HG03558 (cell line): ENCODE measurements at regions not wholly inside any gene's neighbourhood (a gene's known extent, or its start where the extent isn't known, plus 50 kb on each side); places are given as distances from the start of the nearest gene placed in this dataset.
A peak's percentile ranks its signal among the peaks of the same experiment; 100 is the strongest.

Source experiments
- ATAC-seq: cut with Tn5 transposase; IDR thresholded peaks from one replicate; pipeline ENCODE4 v1.9.1; 2021; ENCODE audit warnings: moderate number of reproducible peaks; ENCODE audit not compliant: unreplicated experiment; ENCODE audit errors: extremely low read depth

DNA sequence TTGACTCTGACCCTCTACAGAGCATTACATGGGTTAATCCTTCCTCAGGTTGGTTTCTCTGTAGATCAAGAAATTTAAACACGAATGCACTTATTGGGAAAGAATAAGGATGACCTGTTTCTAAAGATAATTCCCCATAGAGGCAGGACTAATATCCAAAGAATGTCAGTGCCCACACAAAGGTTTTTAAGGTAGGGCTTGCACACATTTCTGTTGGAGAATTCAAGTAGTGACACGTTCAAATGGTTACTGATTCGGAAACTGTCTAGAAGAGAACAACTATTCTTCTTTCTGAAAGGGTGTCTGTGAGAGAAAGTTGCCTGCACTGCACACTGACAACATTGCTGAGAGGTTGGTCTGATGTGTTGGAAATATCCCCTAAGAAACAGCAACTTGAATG is 167.3 kb downstream of the ZNF326 start:
- no peak for ATAC-seq

DNA sequence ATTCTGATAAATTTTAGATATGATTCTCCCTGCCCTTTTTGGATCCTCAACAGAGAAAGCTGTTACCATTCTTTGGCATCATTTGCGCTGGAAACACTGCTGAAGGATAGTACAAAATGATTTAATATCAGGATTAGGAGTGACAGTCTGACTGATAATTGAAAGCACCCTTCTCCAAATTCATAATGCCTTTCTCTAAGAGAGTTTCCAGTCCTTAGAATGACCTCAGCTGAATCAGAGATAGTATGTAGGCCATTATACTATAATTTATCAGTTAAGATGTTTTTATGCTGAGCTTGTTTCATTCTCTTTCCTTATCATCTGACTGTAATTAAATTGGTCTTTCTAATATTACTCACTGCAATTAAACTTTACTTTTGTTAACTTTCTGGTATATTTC is 166.7 kb downstream of the ZNF326 start:
- ATAC-seq = no peak

DNA sequence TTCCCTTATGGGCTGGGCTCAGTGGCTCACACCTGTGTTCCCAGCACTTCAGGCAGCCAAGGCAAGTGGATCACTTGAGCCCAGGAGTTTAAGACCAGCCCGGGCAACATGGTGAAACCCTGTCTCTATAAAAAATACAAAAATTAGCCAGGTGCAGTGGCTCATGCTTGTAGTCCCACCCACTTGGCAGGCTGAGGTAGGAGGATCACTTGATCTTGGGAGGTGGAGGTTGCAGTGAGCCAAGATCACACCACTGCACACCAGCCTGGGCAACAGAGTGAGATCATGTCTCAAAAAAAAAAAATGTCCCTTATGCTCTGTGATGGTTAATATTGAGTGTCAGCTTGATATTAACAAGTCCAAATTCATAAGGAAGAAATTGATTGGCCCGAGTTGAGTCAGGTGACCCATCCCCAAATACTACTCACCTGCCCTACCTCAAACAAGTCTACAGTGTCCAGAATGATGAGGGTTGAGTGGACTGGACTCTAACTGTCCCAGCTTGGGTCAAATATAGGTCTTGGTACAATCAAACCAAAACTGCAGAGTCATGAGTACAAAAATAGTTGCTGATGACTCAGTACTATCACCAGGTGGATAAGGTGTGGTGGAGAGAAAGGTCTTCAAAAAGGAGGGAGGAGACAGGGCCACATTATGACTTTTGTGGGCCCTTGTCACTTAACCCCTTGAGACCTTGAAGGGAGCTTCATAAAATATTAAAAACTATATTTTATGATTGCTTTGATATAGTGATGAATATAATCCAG is 161.0 kb downstream of the ZNF326 start:
- ATAC-seq = no peak

DNA sequence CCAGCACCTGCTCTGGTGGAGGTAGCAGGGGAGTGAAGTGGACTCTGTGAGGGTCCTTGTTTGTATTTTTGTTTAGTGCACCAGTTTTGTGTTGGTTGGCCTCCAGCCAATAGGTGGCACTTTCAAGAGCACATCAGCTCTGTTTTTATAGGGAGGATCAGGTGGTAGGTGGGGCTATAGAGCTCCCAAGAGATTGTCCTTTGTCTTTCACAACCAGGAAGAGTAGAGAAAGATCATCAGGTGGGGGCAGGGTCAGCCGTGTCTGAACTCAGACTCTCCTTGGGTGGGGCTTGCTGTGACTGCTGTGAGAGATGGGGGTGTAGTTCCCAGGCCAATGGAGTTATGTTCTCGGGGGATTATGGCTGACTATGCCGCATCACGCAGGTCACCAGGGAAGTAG is 159.8 kb downstream of the ZNF326 start:
- ATAC-seq = no peak

DNA sequence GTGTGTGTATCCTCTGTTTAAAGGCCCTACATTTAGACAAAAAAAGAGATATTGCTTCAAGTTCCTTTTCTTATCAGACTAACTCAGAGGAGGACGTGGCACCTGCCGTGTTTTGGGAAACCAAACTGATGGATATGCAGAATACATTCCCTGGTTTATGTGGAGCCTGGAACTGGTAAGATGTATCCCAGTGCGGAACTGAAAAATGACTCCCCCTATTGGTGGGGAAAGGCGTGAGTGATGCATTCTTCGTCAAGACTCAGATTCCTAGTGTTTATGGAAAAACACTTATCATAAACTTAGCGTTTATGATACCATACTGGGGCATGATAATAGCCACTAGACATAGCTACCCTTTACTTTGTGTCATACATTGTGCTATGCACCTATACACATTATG is 154.2 kb downstream of the ZNF326 start:
- no peak for ATAC-seq

DNA sequence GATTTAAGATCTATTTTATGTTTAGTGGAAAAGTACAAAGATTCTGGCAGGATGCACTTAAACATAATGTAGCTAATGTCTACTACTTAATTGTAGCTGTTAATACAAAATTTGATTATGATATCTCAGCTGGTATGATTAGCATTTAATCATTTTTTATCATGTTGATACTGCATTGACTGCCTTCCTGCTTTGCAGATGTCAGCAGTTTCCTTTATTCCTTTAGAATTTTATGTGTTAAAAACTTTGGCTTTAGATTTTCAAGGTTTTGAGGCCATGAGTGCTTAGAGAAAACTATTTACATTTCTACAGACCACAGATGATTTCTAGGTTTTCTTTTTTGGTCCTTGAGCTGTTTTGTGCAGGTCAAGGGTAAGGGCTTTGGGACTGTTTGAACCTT is 152.2 kb downstream of the ZNF326 start:
- no peak for ATAC-seq

DNA sequence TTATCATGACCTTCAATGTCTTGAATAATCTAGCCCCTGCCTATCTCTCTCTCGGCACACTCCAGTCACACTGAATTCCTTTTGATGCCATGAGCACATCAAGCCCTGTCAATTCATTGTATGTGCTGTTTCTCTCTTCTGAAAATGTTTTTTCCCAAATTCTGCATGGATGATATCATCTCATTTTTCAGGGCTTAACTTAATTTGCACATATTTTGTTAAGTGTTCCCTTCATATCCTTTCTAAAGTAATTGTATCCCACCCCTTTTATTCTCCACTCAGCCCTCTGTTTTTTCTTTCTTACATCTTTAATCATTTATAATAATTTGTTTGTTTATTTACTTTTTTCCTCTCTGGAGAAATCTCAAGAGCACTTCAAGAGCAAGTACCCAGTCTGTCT is 149.9 kb downstream of the ZNF326 start:
- ATAC-seq = no peak

DNA sequence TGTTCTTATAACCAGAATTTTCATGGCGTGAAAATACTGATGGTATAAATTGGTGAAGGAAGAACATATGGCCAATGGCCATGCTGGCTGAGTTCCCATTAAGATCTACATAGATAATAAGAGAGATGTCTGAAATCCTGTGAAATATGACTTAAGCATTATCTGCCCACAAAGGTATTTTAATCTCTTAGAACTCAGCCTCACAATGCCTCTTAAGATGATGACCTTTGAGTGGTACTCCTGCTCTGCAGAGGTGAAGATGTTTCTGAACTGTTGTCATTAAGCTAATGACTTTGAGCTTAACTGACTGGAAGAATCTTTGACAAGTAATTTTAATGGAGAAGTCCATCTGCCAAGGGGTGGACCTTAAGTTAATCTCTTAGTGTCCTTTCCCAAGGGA is 148.7 kb downstream of the ZNF326 start:
- ATAC-seq = no peak

DNA sequence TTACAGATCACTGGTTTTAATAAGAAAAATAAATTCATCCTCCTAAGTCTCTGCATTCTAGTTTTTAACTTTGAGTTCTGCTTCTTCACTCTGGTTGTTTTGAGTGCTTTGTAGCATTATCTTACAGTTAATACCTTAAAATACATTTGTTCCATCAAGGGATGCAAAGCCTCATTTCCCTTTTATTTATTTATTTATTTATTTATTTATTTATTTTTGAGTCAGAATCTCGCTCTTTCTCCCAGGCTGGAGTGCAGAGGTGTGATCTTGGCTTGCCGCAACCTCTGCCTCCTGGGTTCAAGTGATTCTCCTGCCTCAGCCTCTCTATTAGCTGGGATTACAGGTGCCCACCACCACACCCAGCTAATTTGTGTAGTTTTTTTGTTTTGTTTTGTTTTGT is 147.8 kb downstream of the ZNF326 start:
- ATAC-seq = no peak

DNA sequence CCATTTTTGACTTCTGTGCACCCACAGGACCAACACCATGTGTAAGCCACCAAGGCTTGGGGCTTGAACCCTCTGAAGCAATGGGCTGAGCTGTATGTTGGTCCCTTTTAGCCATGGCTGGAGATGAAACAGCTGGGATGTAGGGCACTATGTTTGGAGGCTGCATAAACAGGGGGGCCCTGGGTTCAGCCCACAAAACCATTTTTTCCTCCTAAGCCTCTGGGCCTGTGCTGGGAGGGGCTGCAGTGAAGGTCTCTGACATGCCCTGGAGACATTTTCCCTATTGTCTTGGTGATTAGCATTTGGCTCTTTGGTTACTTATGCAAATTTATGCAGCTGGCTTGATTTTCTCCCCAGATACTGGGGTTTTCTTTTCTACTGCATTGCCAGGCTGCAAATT is 144.9 kb downstream of the ZNF326 start:
- no peak for ATAC-seq

DNA sequence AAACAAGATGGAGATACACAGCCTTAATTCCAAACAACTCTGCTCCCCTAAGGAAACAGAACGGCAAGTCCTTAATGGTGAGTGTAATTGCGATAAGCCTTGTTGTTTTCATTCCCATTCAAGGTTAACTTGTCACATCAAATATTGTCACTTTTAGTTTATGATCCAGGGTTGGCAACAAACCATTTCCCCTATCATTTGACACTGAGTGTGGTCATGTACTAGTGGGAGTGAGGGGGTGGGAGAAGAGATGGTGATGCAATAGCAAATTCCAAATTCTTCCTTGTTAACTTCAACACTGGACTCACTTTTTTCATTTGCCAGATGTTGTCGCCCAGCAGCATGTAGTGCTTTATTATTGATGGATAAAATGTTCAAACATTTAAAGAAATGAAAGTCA is 140.4 kb downstream of the ZNF326 start:
- no peak for ATAC-seq

DNA sequence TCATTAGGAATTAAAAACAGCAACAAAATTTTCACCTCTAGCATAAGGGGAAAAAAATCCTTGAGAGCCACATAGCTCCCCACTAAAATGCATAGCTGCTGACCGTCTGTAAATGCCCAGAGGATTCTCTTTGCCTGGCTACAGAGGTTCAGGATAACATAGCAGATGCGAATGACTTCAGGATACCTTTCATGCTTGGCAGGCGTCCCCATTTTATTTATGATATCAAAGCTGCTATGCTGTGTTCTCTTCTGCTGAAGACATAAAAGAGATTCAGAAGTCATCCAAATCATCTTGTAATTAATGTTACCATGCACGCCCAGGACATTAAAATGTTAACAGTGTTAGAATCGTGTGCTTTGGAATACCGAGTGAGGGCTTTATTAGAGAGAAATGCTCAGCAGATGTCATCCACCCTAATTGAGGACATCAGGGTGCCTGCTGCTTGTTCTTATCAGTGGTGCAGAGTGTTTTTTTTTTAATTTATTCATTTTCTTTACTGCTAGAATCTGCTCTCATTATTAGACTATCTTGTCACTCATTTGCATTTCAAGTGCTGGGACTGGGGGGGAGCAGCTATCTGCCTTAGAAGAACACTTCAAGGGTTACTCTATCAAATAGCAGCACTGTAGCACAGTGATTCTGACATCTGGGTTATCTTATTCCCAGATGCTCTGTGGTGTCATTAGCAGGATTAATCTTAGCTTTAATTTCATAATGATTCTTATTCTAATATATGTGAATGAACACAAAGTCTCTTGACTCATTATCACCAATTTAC is 139.5 kb downstream of the ZNF326 start:
- ATAC-seq = no peak

DNA sequence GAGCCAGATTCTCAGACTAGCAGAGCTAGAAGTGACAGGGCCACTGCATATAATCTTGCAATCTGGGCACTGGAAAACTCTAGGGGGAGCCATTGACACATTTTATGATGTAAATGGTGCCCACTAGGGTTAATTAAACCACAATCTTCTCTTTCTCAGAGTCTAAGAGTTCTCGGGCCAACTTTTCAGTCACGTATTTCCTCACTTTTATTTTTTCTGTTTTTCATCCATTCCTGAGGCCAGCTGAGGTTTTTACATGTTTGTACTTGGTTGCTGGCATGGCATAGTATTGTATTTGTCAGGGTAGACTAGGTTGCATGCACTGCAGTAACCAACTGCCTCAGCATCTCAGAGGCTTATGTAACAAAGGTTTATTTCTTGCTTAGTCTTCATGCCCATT is 138.2 kb downstream of the ZNF326 start:
- no peak for ATAC-seq

DNA sequence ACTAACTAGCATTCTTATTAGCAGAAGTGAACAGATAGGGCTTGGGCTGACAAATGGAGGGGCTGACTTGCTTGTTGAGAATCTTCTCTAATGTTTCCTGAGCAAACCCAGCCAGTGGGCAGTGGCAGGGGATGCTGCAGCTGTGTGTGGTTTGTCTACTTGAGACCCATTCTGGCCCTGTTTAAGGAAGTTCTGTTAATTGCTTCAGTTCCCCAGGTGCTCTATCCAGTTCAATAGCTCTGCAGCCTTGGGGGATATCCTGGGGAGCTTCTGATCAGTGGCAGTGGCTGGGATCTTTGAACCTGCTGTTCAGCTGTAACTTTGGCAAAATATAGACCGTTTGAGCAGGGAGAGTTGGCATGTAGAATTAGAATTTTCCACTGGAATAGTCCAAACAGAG is 137.4 kb downstream of the ZNF326 start:
- ATAC-seq = no peak

DNA sequence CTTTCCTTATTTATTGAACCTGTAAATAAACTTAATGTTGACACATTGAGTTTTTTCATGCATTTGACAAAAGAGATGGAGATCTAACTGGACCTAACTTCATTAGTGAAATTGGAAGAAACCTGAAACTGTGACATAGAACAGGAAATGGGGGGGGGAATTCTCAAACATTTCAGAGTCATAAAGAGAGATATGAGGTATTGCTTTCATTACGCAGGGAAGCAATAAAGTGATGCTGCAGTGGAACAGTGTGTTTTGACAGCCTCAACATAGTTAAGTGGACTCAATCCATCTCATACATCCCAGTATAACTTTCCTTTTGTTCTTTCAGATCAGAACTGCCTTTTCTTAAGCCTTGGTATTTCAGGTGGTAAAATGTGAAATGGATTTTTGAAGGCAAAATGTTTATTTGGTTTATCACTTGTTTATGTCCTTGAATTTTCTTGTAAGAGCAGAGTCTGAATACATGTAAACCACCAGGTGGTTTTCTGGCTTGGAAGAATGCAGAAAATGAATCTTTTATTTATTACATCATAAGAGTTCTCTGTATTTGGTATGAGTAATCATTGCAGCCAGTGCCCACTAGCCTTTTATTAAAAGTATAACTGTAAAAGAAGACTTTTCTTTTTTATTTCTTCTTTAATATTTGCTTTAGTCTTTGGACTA is 132.5 kb downstream of the ZNF326 start:
- ATAC-seq = peak; percentile 43

DNA sequence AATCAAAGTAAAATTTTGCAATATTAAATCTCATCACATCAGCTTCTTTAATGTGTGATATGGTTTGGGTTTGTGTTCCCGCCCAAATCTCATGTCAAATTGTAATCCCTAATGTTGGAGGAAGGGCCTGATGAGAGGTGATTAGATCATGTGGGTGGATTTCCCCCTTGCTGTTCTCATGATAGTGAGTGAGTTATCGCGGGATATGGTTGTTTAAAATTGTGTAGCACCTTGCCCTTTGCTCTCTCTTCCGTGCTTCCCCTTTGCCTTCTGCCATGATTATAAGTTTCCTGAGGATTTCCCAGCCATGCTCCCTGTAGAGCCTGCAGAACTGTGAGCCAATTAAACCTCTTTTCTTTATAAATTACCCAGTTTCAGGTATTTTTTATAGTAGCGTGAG is 131.9 kb downstream of the ZNF326 start:
- ATAC-seq = no peak

DNA sequence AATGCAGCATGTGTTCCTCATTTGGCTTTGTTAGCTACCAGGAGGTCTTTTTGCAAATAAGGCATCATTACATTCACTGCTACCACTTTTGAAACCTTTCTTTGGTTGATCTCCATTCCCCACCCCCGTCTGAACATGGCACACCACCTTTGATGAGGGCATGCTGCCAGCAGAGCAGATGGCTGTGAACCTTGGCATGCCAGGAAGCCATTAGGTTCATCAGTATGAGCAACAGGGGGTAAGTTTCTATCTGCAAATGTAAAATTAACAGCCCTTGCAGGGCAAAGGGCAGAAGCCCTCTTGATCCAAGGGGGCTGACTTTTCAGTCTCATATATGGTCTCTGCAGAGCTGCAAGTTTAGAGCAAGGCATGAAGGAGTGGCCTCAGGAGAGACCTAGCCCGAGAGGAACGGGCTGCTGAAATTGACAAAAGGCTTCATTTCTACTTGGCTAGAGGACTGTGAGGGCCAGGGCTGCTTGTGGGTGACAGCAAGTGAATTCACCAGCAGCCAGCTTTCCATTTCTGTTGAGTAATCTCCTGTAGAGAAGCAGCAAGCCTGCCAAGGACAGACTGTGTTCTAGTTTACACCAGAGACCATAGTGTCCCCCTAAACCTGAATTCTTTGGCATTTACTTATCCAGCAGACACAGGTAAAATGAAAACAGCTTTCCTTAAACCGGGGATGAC is 127.9 kb downstream of the ZNF326 start:
- ATAC-seq = no peak

DNA sequence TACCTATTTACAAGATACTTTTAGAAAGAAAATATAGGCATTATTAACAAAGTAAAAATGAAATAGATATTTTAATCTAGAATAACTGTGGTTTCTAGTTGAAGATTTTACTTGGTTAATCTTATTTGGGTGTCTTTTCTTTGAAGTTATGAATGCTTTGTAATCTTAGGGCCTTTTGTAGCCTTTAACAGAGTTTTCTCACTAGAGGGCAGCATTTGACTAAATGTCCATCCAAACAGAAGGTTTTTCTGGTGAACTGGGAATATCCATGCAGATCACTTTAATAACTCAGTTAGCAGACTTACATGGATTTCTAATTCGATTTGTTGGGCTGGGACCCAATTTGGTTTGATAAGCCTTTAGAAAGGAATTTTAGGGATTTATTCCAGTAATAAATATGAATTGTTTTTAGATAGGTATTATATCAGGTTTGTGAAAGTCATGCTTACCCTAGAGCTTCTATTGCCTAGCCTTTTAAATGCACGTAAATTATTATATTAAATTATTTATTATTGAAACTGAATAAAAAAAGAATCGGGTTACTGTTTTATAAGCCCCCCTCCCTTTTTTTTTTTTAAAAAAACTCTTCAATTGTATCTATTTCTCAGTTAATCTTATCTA is 119.7 kb downstream of the ZNF326 start:
- no peak for ATAC-seq

DNA sequence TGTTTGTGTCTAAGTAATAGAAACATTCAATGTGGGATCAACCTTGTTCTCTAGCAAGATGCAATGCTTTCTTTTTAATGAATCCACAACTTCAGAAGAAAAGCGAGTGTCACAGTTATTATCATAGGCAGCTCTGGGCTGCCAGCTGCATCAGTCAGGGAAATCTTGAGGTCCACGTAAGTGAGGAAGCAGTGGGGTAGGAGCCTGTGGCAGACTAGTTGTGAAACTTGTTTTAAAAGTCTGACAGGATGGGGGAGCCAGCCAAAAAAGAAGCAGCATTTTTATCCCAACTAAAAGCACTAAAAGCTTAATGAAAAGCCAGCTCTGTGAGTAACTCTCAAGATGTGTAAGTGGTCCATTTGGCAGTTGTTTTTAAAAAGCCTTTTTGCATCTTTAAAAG is 113.1 kb downstream of the ZNF326 start:
- no peak for ATAC-seq

DNA sequence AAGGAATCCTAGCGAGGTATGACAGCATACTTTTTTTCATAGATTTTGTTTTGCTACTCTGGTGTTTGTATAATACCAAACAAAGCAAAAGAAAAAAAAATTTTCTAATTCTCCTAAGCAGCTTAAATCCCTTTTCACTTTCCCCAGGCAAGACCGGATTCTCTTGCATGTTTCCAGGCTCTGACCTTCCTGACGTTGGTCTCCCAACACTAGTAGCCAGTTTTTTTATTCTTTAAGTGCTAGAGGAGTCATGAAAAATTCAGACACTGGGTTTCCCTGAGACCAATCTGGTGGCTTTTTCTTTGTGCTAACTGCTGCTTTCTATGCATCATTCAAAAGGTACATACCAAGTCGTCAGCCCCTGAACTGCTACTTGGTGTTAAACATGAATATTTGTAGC is 111.4 kb downstream of the ZNF326 start:
- no peak for ATAC-seq
